ENCODE measurements at regions not wholly inside any gene's neighbourhood (a gene's known extent, or its start where the extent isn't known, plus 50 kb on each side); places are given as distances from the start of the nearest gene placed in this dataset.

DNA sequence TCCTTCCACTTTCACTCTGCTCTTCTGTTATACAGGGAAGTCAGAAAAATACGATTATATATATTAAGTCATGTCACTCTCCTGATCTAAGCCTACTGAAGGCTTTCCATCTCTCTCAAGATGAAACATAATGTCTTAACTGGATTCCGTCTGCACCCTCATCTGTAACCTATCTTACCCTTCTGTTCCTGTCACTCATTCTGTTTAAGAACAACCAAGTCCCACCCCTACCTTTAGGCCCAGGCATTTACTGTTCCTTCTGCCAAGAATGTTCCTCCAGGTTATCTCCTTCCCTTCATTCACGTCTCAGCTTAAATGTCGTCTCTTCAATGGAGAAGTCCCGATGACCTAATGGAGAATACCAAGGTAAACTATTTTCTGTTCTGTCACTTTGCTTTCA is 1802.4 kb downstream of the MRPL39 start:
- TF ChIP-seq, protein P1, sequence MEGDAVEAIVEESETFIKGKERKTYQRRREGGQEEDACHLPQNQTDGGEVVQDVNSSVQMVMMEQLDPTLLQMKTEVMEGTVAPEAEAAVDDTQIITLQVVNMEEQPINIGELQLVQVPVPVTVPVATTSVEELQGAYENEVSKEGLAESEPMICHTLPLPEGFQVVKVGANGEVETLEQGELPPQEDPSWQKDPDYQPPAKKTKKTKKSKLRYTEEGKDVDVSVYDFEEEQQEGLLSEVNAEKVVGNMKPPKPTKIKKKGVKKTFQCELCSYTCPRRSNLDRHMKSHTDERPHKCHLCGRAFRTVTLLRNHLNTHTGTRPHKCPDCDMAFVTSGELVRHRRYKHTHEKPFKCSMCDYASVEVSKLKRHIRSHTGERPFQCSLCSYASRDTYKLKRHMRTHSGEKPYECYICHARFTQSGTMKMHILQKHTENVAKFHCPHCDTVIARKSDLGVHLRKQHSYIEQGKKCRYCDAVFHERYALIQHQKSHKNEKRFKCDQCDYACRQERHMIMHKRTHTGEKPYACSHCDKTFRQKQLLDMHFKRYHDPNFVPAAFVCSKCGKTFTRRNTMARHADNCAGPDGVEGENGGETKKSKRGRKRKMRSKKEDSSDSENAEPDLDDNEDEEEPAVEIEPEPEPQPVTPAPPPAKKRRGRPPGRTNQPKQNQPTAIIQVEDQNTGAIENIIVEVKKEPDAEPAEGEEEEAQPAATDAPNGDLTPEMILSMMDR (IDR thresholded peaks at IDR 0.05) = no peak
- DNase-seq (no peak), ATAC-seq (no peak)
- Histone ChIP-seq H3K36me3 (no peaks in the 10 kb centered on the region), H3K9me3 (no peaks in the 10 kb centered on the region), H3K27me3 (ENCODE audit: low read depth) (no peaks in the 10 kb centered on the region), H3K27ac (no peak overlapping the region), H3K4me1 (no peaks in the 10 kb centered on the region), H3K4me3 (no peak overlapping the region)
- intact Hi-C loops (cut with DNase I) = no loop called here

DNA sequence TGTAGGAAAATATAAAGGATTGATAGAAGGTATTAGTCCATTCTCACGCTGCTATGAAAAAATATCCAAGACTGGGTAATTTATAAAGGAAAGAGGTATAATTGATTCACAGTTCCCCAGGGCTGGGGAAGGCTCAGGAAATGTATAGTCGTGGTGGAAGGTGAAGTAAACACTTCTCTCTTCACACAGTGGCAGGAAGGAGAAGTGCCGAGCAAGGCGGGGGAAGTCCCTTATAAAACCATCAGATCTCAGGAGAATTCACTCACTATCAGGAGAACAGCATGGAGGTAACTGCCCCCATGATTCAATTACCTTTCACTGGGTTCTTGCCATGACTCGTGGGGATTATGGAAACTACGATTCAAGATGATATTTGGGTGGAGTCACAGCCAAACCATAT is 1806.0 kb downstream of the MRPL39 start:
- Histone ChIP-seq H3K4me1 (no peaks in the 10 kb centered on the region), H3K4me3 (no peak overlapping the region), H3K36me3 (no peaks in the 10 kb centered on the region), H3K27ac (no peak overlapping the region), H3K27me3 (ENCODE audit: low read depth) (no peaks in the 10 kb centered on the region), H3K9me3 (no peaks in the 10 kb centered on the region)
- TF ChIP-seq, protein P1 (IDR thresholded peaks at IDR 0.05) = no peak
- intact Hi-C loops (cut with DNase I) = no loop called here
- DNase-seq = no peak
- ATAC-seq = no peak

DNA sequence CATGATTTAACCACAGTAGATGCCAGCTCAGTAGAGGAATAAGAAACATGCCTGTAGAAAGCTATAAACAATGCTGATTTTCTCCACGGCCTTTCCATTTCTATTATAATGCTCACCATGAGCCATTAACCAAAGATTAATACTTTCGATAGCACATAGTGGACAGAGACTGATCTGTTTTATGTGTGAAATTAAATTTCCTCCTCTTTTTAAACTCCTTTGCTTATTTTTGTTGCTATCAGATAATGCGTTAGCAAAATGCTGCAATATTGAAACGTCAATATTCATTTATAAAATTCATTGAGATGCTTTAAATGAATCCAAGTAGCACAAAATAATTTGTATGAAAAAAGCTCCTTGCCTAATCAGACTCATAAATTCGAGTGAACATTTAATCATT is 1807.9 kb downstream of the MRPL39 start:
- TF ChIP-seq, protein P1 (IDR thresholded peaks at IDR 0.05) = no peak
- Histone ChIP-seq H3K4me1 (no peaks in the 10 kb centered on the region), H3K9me3 (no peaks in the 10 kb centered on the region), H3K27me3 (ENCODE audit: low read depth) (no peaks in the 10 kb centered on the region), H3K36me3 (no peaks in the 10 kb centered on the region), H3K27ac (no peak overlapping the region), H3K4me3 (no peak overlapping the region)
- intact Hi-C loops (cut with DNase I) = no loop called here
- ATAC-seq (no peak), DNase-seq (no peak)

DNA sequence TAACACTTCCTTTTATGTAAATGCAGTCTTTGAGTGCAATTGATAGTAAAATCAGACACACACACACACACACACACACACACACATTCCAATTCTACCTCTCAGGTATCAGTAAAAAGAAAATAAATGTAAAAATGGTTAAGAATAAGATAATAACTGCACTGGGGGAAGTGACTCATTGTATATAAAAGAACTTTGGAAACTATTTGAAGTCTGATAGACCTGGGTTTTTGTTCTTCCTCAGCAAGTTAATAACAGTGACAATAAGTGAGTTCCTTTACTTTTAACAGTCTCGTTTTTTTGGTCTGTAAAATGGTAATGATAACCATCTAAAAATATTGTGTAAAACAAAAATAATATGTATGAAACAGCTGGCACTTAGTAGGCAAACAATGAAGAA is 1815.0 kb downstream of the MRPL39 start:
- TF ChIP-seq, protein P1 (IDR thresholded peaks at IDR 0.05) = no peak
- Histone ChIP-seq H3K4me3 (no peak overlapping the region), H3K27ac (no peak overlapping the region), H3K4me1 (no peaks in the 10 kb centered on the region), H3K36me3 (no peaks in the 10 kb centered on the region), H3K27me3 (ENCODE audit: low read depth) (no peaks in the 10 kb centered on the region), H3K9me3 (no peaks in the 10 kb centered on the region)
- intact Hi-C loops (cut with DNase I) = no loop called here
- DNase-seq (no peak), ATAC-seq (no peak)

- H3K27me3 ChIP-seq (ENCODE audit: low read depth) = no peaks in the 10 kb centered on the region
- ATAC-seq (no peak), DNase-seq (no peak)
- no peaks in the 10 kb centered on the region for H3K36me3 ChIP-seq
- H3K4me3 ChIP-seq = no peak overlapping the region
- no peaks in the 10 kb centered on the region for H3K4me1 ChIP-seq
- H3K27ac ChIP-seq = no peak overlapping the region
- TF ChIP-seq, protein P1 (IDR thresholded peaks at IDR 0.05) = no peak
- no peaks in the 10 kb centered on the region for H3K9me3 ChIP-seq
- intact Hi-C loops (cut with DNase I) = no loop called here
These were observed 1817.4 kb downstream of the MRPL39 start for GRCh38 chr21:23789864-23790263.

DNA sequence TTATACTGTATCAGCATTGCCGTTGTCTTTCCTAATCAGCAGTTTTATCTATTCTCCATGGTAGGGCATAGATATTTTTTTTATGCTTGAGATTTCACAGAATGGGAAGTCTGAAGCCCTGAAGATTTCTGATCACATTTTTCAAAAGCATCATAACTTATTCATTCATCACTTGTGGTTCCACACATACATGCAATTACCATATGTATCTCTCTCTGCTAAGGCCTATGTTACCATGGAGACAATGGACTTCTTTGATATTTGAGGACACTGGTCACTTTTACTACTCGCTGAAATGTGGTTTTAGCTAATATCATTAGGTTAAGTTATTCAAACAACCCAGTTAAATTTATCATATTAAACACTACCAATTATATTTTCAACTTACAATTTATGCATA is 1827.0 kb downstream of the MRPL39 start:
- Histone ChIP-seq H3K27ac (no peak overlapping the region), H3K27me3 (ENCODE audit: low read depth) (no peaks in the 10 kb centered on the region), H3K4me3 (no peak overlapping the region), H3K4me1 (no peaks in the 10 kb centered on the region), H3K36me3 (no peaks in the 10 kb centered on the region), H3K9me3 (no peaks in the 10 kb centered on the region)
- ATAC-seq (no peak), DNase-seq (no peak)
- TF ChIP-seq, protein P1 (IDR thresholded peaks at IDR 0.05) = no peak
- intact Hi-C loops (cut with DNase I) = no loop called here
